OCI-LY3 (cell line): ENCODE measurements at regions not wholly inside any gene's neighbourhood (a gene's known extent, or its start where the extent isn't known, plus 50 kb on each side); places are given as distances from the start of the nearest gene placed in this dataset.

Source experiments
- H2AFZ ChIP-seq: fragments of 200-600, 300-600 bp; shearing (Covaris generic); 2 replicates; pipeline ENCODE4 v1.6.0; 2014; ENCODE audit warnings: antibody characterized with exemption, low read depth, low read length
- H3K27ac ChIP-seq: fragments of 200-600, 300-600 bp; sonication (generic); 2 replicates; pipeline ENCODE4 v1.5.1; 2014; ENCODE audit warnings: mild to moderate bottlenecking, low read length, moderate library complexity, mixed read lengths
- H3K27me3 ChIP-seq: fragments of 200-600, 300-600 bp; sonication (generic); 2 replicates; pipeline ENCODE4 v1.6.1; 2014; ENCODE audit warnings: low read depth, low read length, mixed read lengths
- H3K36me3 ChIP-seq: fragments of 200-600, 300-600 bp; sonication (generic); replicated peaks from 2 replicates; pipeline ENCODE3; 2014; ENCODE audit warnings: low read depth, low read length, mixed read lengths
- H3K4me1 ChIP-seq: fragments of 300-600, 200-600 bp; sonication (generic); 2 replicates; pipeline ENCODE4 v1.6.1; 2014; ENCODE audit warnings: low read length, mixed read lengths
- H3K4me2 ChIP-seq: fragments of 200-600, 300-600 bp; sonication (generic); 2 replicates; pipeline ENCODE4 v1.6.1; 2014; ENCODE audit warnings: low read length, mixed read lengths
- H3K4me3 ChIP-seq: fragments of 300-600, 200-600 bp; sonication (generic); 2 replicates; pipeline ENCODE4 v1.5.1; 2014; ENCODE audit warnings: antibody characterized with exemption, mild to moderate bottlenecking, low read length, moderate library complexity
- H3K79me2 ChIP-seq: fragments of 300-600, 200-600 bp; shearing (Covaris generic); 2 replicates; pipeline ENCODE4 v1.6.1; 2014; ENCODE audit warnings: mild to moderate bottlenecking, low read length, mixed read lengths
- H3K9ac ChIP-seq: fragments of 300-600, 200-600 bp; shearing (Covaris generic); 2 replicates; pipeline ENCODE4 v1.6.0; 2014; ENCODE audit warnings: mild to moderate bottlenecking, low read length, moderate library complexity
- H3K9me3 ChIP-seq: fragments of 200-600, 300-600 bp; shearing (Covaris generic); 2 replicates; pipeline ENCODE4 v1.6.1; 2014; ENCODE audit warnings: low read length, mixed read lengths; ENCODE audit not compliant: insufficient read depth
- H4K20me1 ChIP-seq: fragments of 200-600, 300-600 bp; sonication (generic); 2 replicates; pipeline ENCODE4 v1.6.1; 2016; ENCODE audit warnings: low read length, mixed read lengths; ENCODE audit not compliant: insufficient read depth
- EZH2phosphoT487 ChIP-seq: fragments of 200-600 bp; shearing (Covaris generic); IDR thresholded peaks from 2 replicates; pipeline ENCODE4 v1.6.1; 2018; ENCODE audit warnings: antibody characterized with exemption, mixed run types, low read depth
- TF ChIP-seq, protein P1 (sequence below): fragments of 200-600, 300-600 bp; sonication (generic); IDR thresholded peaks from 2 replicates; pipeline ENCODE4 v1.5.1; 2014; ENCODE audit warnings: antibody characterized with exemption, low read length, low read depth

DNA sequence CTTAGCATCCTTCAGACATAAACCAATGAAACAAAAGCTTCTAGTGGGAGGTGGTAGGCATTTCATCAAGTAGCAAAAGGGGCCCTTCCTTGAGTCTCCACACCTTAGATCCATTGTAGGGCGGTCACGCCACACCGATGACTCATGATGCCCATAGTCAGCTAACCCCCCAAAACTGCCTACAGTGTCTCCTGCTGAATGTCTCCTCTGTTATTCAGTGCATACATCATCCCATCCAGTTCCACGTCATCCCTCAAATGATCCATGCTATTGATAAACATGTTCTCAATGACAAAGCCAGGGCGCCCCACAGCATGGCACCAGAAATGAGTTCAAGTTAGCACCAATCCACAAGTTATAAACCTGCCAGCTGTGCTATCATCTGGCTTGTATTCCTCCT lies 57.4 kb upstream of the ACKR3 start:
- H3K9me3 ChIP-seq = no peaks in the 10 kb centered on the region
- no peak overlapping the region for H3K9ac ChIP-seq
- H3K4me3 ChIP-seq = no peak overlapping the region
- no peak overlapping the region for H3K27ac ChIP-seq
- H3K27me3 ChIP-seq = peaks cover 11% of the 10 kb centered on the region
- no peak overlapping the region for H3K4me2 ChIP-seq
- no peak overlapping the region for H2AFZ ChIP-seq
- TF ChIP-seq EZH2phosphoT487 = no peak
- TF ChIP-seq, protein P1, sequence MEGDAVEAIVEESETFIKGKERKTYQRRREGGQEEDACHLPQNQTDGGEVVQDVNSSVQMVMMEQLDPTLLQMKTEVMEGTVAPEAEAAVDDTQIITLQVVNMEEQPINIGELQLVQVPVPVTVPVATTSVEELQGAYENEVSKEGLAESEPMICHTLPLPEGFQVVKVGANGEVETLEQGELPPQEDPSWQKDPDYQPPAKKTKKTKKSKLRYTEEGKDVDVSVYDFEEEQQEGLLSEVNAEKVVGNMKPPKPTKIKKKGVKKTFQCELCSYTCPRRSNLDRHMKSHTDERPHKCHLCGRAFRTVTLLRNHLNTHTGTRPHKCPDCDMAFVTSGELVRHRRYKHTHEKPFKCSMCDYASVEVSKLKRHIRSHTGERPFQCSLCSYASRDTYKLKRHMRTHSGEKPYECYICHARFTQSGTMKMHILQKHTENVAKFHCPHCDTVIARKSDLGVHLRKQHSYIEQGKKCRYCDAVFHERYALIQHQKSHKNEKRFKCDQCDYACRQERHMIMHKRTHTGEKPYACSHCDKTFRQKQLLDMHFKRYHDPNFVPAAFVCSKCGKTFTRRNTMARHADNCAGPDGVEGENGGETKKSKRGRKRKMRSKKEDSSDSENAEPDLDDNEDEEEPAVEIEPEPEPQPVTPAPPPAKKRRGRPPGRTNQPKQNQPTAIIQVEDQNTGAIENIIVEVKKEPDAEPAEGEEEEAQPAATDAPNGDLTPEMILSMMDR = no peak
- H3K79me2 ChIP-seq = no peaks in the 10 kb centered on the region
- no peaks in the 10 kb centered on the region for H4K20me1 ChIP-seq
- peaks cover 22% of the 10 kb centered on the region for H3K4me1 ChIP-seq
- no peaks in the 10 kb centered on the region for H3K36me3 ChIP-seq

- Histone ChIP-seq H3K36me3 (no peaks in the 10 kb centered on the region), H4K20me1 (no peaks in the 10 kb centered on the region), H3K9ac (no peak overlapping the region), H3K27me3 (peaks cover 11% of the 10 kb centered on the region), H3K79me2 (no peaks in the 10 kb centered on the region), H3K4me2 (no peak overlapping the region), H3K4me1 (peaks cover 29% of the 10 kb centered on the region), H3K27ac (no peak overlapping the region), H3K9me3 (no peaks in the 10 kb centered on the region), H2AFZ (no peak overlapping the region), H3K4me3 (no peak overlapping the region)
- no peak for TF ChIP-seq EZH2phosphoT487
- TF ChIP-seq, protein P1 = peak; percentile 77
Measured at GRCh38 chr2:236512902-236513435, 56.7 kb upstream of the ACKR3 start.

GRCh38 chr2:236513956-236514355 lies 55.7 kb upstream of the ACKR3 start:
- TF ChIP-seq, protein P1 = no peak
- no peak for TF ChIP-seq EZH2phosphoT487
- no peak overlapping the region for H3K27ac ChIP-seq
- H3K9me3 ChIP-seq = no peaks in the 10 kb centered on the region
- H4K20me1 ChIP-seq = no peaks in the 10 kb centered on the region
- no peak overlapping the region for H3K9ac ChIP-seq
- H3K4me3 ChIP-seq = no peak overlapping the region
- H3K36me3 ChIP-seq = no peaks in the 10 kb centered on the region
- H3K4me1 ChIP-seq = peaks cover 32% of the 10 kb centered on the region
- H3K4me2 ChIP-seq = no peak overlapping the region
- no peak overlapping the region for H2AFZ ChIP-seq
- peaks cover 11% of the 10 kb centered on the region for H3K27me3 ChIP-seq
- H3K79me2 ChIP-seq = no peaks in the 10 kb centered on the region

DNA sequence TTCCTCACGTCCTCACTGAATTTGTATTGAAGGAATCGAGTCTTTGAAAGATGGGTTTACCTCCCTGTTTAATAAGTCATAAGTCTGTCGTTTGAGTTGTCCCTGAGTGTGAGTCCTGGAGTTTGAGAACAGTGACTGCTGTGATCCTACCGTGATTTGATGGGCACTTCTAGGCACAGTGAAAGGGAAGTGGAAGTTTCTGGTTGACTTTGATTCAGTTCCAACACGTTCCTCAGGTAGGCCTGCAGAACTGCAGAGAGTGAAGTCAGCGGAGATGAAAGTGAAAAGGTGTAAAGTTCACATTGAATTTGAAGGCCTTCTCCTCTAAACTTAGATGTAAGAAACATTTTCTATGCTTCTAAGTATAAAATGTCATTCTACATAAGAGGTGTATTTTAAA lies 52.9 kb upstream of the ACKR3 start:
- Histone ChIP-seq H3K79me2 (no peaks in the 10 kb centered on the region), H3K4me3 (no peak overlapping the region), H3K27ac (no peak overlapping the region), H3K4me2 (peak overlapping the region; percentile 40), H3K4me1 (peaks cover 32% of the 10 kb centered on the region), H4K20me1 (no peaks in the 10 kb centered on the region), H3K9ac (no peak overlapping the region), H2AFZ (no peak overlapping the region), H3K9me3 (no peaks in the 10 kb centered on the region), H3K27me3 (no peaks in the 10 kb centered on the region), H3K36me3 (no peaks in the 10 kb centered on the region)
- TF ChIP-seq EZH2phosphoT487 = no peak
- TF ChIP-seq, protein P1 = no peak
